HepG2 (cell line): ENCODE measurements at regions not wholly inside any gene's neighbourhood (a gene's known extent, or its start where the extent isn't known, plus 50 kb on each side); places are given as distances from the start of the nearest gene placed in this dataset.

Experiments
- MLLT10 ChIP-seq: sonication (generic); formaldehyde crosslinking; IDR thresholded peaks from 2 replicates; pipeline ENCODE4 v1.4.0; 2020; ENCODE audit warnings: missing genetic modification reagents
- ZNF839 ChIP-seq: sonication (generic); formaldehyde crosslinking; IDR thresholded peaks from 2 replicates; pipeline ENCODE4 v1.4.0; 2020; ENCODE audit warnings: missing genetic modification reagents, mild to moderate bottlenecking, borderline replicate concordance
- TF ChIP-seq, protein P1 (sequence below): IDR thresholded peaks from 2 replicates; pipeline ENCODE4 v1.6.1; 2016; ENCODE audit warnings: mild to moderate bottlenecking, missing biosample characterization, missing genetic modification reagents

DNA sequence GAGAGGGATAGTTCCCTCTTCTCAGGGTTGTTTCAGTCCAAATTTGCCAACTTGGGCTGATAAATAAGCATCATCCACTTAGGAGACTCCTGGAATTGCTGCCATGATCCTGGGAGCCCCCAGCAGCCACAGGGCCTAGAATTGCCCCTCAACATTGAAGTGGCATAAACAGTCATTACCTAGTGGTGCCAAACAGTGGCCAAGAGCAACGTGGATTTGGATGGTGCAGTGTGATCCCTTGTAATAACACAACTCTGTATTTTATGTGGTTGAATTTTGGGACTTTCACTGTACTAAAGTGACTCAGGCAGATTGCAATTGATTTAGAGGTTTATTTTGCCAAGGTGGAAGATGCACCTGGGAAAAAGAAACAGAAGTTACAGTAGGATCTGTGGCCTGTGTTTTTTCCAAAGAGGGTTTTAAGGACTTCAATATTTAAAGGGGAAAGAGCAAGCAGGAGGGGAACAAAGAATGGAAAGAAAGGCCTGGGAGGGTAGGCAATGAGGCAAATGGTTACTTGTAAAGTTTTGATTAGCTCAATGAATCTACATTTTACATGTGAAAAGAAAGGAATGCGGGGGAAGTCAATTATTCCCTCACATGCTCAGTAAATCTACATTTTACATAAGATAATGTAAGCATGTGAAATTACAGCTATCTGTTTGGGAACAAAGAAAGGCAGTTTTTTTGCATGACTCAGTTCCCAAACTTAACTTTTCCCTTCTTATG lies 168.0 kb upstream of the NOX3 start:
- TF ChIP-seq MLLT10 (CRISPR knock-in tag) = no peak
- no peak for TF ChIP-seq ZNF839
- TF ChIP-seq, protein P1, sequence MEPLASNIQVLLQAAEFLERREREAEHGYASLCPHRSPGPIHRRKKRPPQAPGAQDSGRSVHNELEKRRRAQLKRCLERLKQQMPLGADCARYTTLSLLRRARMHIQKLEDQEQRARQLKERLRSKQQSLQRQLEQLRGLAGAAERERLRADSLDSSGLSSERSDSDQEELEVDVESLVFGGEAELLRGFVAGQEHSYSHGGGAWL (CRISPR knock-in tag) = no peak
